ENCODE measurements at regions not wholly inside any gene's neighbourhood (a gene's known extent, or its start where the extent isn't known, plus 50 kb on each side); places are given as distances from the start of the nearest gene placed in this dataset.

- H3K4me3 ChIP-seq (ENCODE audit: control insufficient read depth, low read depth, low read length), result no peak overlapping the region
- TF ChIP-seq CTCF (IDR thresholded peaks at IDR 0.05; ENCODE audit: control insufficient read depth, insufficient read depth, low read depth, low read length, missing control alignments), result no peak
- DNase-seq (ENCODE audit: low read depth), result no peak
These were observed 766.7 kb upstream of the GOLIM4 start for GRCh38 chr3:168862466-168862865.

GRCh38 chr3:168860592-168860991, 764.9 kb upstream of the GOLIM4 start:
- DNase-seq (ENCODE audit: low read depth), result no peak
- no peak for TF ChIP-seq CTCF (IDR thresholded peaks at IDR 0.05; ENCODE audit: control insufficient read depth, insufficient read depth, low read depth, low read length, missing control alignments)
- H3K4me3 ChIP-seq (ENCODE audit: control insufficient read depth, low read depth, low read length), result no peak overlapping the region

GRCh38 chr3:168860028-168860427, 764.3 kb upstream of the GOLIM4 start:
- DNase-seq (ENCODE audit: low read depth), result no peak
- no peak for TF ChIP-seq CTCF (IDR thresholded peaks at IDR 0.05; ENCODE audit: control insufficient read depth, insufficient read depth, low read depth, low read length, missing control alignments)
- H3K4me3 ChIP-seq (ENCODE audit: control insufficient read depth, low read depth, low read length), result no peak overlapping the region

- no peak for DNase-seq (ENCODE audit: low read depth)
- TF ChIP-seq CTCF (IDR thresholded peaks at IDR 0.05; ENCODE audit: control insufficient read depth, insufficient read depth, low read depth, low read length, missing control alignments), result no peak
- H3K4me3 ChIP-seq (ENCODE audit: control insufficient read depth, low read depth, low read length), result no peak overlapping the region
These were observed 763.9 kb upstream of the GOLIM4 start for GRCh38 chr3:168859574-168859973.

- H3K4me3 ChIP-seq (ENCODE audit: control insufficient read depth, low read depth, low read length), result no peak overlapping the region
- TF ChIP-seq CTCF (IDR thresholded peaks at IDR 0.05; ENCODE audit: control insufficient read depth, insufficient read depth, low read depth, low read length, missing control alignments), result no peak
- no peak for DNase-seq (ENCODE audit: low read depth)
These were observed 763.4 kb upstream of the GOLIM4 start for GRCh38 chr3:168859143-168859542.

- no peak overlapping the region for H3K4me3 ChIP-seq (ENCODE audit: control insufficient read depth, low read depth, low read length)
- no peak for TF ChIP-seq CTCF (IDR thresholded peaks at IDR 0.05; ENCODE audit: control insufficient read depth, insufficient read depth, low read depth, low read length, missing control alignments)
- DNase-seq (ENCODE audit: low read depth), result no peak
These were observed 762.6 kb upstream of the GOLIM4 start for GRCh38 chr3:168858327-168858726.

- H3K4me3 ChIP-seq (ENCODE audit: control insufficient read depth, low read depth, low read length), result no peak overlapping the region
- no peak for DNase-seq (ENCODE audit: low read depth)
- TF ChIP-seq CTCF (IDR thresholded peaks at IDR 0.05; ENCODE audit: control insufficient read depth, insufficient read depth, low read depth, low read length, missing control alignments), result no peak
These were observed 754.4 kb upstream of the GOLIM4 start for GRCh38 chr3:168850109-168850508.
